ENCODE measurements at regions not wholly inside any gene's neighbourhood (a gene's known extent, or its start where the extent isn't known, plus 50 kb on each side); places are given as distances from the start of the nearest gene placed in this dataset.

DNA sequence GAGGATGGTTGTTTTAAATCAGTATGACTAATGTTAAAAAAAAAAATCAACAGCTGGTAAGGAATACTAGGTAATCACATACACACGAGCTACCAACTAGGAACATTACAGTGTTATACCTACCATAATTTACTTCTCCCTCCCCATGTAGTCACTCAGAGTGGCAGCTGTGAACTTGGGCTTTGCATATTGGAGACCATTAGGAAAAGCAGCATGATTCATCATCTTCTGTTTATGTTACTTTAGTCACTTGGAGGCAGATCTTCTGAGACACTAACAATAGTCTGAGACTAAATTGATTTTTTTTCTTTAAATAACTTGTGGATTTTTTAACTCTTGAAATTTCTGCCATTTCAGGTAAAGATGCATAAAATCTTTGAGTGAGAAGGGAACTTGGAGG lies 141.5 kb upstream of the NR4A3 start:
- WGBS, 2 donors: 83 to 86% methylated on average over 1 of the region's 1 CpG
- Histone ChIP-seq H3K27ac (no peak overlapping the region), H3K4me3 (no peak overlapping the region), H3K27me3 (no peaks in the 10 kb centered on the region), H3K9me3 (peaks cover 0 to 21% (median 0%) of the 10 kb centered on the region in 11 donors), H3K4me1 (peaks cover 0 to 4% (median 0%) of the 10 kb centered on the region in 9 donors), H3K36me3 (no peaks in the 10 kb centered on the region)
- ATAC-seq (no peak), DNase-seq (no peak)
- intact Hi-C loops (cut with DNase I): no loop called here
- TF ChIP-seq, protein P1, sequence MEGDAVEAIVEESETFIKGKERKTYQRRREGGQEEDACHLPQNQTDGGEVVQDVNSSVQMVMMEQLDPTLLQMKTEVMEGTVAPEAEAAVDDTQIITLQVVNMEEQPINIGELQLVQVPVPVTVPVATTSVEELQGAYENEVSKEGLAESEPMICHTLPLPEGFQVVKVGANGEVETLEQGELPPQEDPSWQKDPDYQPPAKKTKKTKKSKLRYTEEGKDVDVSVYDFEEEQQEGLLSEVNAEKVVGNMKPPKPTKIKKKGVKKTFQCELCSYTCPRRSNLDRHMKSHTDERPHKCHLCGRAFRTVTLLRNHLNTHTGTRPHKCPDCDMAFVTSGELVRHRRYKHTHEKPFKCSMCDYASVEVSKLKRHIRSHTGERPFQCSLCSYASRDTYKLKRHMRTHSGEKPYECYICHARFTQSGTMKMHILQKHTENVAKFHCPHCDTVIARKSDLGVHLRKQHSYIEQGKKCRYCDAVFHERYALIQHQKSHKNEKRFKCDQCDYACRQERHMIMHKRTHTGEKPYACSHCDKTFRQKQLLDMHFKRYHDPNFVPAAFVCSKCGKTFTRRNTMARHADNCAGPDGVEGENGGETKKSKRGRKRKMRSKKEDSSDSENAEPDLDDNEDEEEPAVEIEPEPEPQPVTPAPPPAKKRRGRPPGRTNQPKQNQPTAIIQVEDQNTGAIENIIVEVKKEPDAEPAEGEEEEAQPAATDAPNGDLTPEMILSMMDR (IDR thresholded peaks at IDR 0.05): no peak

DNA sequence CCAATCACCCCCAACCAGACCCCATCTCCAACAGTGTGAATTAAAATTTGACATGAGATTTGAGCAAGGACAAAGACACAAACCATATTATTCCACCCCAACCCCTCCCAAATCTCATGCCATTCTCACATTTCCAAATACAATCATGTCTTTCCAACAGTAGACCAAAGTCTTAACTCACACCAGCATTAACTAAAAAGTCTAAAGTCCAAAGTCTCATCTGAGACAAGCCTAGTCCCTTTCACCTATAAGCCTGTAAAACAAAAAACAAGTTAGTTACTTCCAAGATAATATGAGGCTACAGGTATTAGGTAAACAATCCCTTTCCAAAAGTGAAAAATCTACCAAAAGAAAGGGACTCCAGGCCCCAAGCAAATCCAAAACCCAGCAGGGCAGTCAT lies 140.6 kb upstream of the NR4A3 start:
- Histone ChIP-seq H3K4me1 (peaks cover 0 to 4% (median 0%) of the 10 kb centered on the region in 9 donors), H3K36me3 (no peaks in the 10 kb centered on the region), H3K4me3 (no peak overlapping the region), H3K9me3 (peaks cover 0 to 17% (median 0%) of the 10 kb centered on the region in 11 donors), H3K27ac (no peak overlapping the region), H3K27me3 (no peaks in the 10 kb centered on the region)
- DNase-seq: no peak
- intact Hi-C loops (cut with DNase I): no loop called here
- ATAC-seq: no peak
- TF ChIP-seq, protein P1 (IDR thresholded peaks at IDR 0.05): no peak

DNA sequence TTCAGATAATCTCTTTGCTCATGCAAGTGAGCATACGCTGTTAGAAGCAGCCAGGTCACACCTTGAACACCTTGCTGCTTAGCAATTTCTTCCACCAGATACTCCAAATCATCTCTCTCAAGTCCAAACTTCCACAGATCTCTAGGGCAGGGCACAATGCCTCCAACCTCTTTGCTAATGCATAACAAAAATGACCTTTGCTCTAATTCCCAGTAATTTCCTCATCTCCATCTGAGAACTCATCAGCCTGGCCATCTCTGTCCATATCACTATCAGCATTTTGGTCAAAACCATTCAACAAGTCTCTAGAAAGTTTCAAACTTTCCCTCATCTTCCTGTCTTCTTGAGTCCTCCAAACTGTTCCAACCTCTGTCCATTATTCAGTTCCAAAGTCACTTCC lies 139.3 kb upstream of the NR4A3 start:
- WGBS, 2 donors: 93 to 94% methylated on average over 1 of the region's 1 CpG
- H3K36me3 ChIP-seq: no peaks in the 10 kb centered on the region
- no peaks in the 10 kb centered on the region for H3K27me3 ChIP-seq
- no peak overlapping the region for H3K27ac ChIP-seq
- DNase-seq (no peak), ATAC-seq (no peak)
- H3K4me1 ChIP-seq: peaks cover 0 to 4% (median 0%) of the 10 kb centered on the region in 9 donors
- H3K9me3 ChIP-seq: peaks cover 0 to 9% (median 0%) of the 10 kb centered on the region in 11 donors
- intact Hi-C loops (cut with DNase I): no loop called here
- TF ChIP-seq, protein P1 (IDR thresholded peaks at IDR 0.05): no peak
- H3K4me3 ChIP-seq: no peak overlapping the region

DNA sequence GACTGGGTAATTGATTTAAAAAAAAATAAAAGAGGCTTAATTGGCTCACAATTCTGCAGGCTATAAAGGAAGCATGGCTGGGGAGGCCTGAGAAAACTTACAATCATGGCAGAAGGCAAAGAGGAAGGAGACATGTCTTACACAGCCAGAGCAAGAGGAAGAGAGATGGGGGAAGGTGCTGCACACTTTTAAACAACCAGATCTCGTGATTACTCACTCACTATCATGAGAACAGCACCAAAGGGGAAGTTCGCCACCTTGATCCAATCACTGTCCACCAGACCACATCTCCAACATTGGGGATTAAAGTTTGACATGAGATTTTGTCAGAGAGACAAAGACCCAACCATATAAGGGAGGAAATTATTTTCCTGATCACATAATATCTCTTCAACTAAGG lies 138.8 kb upstream of the NR4A3 start:
- intact Hi-C loops (cut with DNase I): no loop called here
- H3K4me1 ChIP-seq: peaks cover 0 to 4% (median 0%) of the 10 kb centered on the region in 9 donors
- no peak overlapping the region for H3K27ac ChIP-seq
- TF ChIP-seq, protein P1 (IDR thresholded peaks at IDR 0.05): no peak
- H3K27me3 ChIP-seq: no peaks in the 10 kb centered on the region
- ATAC-seq (no peak), DNase-seq (no peak)
- H3K9me3 ChIP-seq: peaks cover 0 to 9% (median 0%) of the 10 kb centered on the region in 11 donors
- H3K4me3 ChIP-seq: no peak overlapping the region
- WGBS, 2 donors: 68 to 75% methylated on average over 2 of the region's 2 CpGs
- H3K36me3 ChIP-seq: no peaks in the 10 kb centered on the region
